ENCODE measurements at regions not wholly inside any gene's neighbourhood (a gene's known extent, or its start where the extent isn't known, plus 50 kb on each side); places are given as distances from the start of the nearest gene placed in this dataset.

DNA sequence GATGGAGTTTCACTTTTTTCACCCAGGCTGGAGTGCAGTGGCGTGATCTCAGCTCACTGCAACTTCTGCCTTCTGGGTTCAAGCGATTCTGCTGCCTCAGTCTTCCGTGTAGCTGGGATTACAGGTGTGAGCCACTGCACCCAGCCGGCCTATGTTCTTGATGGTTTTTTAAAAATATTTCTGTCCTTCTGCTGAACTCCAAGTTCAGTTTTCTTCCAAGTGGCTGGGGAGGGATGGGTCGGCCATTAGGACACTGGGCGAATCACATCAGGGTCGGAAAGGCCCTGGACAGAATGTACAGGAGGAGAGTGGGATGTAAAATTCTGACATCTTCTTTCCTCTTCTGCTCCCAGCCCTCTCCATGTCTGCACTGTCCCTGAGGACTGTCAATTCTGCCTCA is 289.6 kb downstream of the PTPRU start (continued):
- TF ChIP-seq, protein P1, sequence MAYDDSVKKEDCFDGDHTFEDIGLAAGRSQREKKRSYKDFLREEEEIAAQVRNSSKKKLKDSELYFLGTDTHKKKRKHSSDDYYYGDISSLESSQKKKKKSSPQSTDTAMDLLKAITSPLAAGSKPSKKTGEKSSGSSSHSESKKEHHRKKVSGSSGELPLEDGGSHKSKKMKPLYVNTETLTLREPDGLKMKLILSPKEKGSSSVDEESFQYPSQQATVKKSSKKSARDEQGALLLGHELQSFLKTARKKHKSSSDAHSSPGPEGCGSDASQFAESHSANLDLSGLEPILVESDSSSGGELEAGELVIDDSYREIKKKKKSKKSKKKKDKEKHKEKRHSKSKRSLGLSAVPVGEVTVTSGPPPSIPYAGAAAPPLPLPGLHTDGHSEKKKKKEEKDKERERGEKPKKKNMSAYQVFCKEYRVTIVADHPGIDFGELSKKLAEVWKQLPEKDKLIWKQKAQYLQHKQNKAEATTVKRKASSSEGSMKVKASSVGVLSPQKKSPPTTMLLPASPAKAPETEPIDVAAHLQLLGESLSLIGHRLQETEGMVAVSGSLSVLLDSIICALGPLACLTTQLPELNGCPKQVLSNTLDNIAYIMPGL (CRISPR knock-in tag; IDR thresholded peaks at IDR 0.05; ENCODE audit: borderline replicate concordance) = no peak
- TF ChIP-seq CHD2 (IDR thresholded peaks at IDR 0.05; ENCODE audit: low read length, partially characterized antibody) = no peak

DNA sequence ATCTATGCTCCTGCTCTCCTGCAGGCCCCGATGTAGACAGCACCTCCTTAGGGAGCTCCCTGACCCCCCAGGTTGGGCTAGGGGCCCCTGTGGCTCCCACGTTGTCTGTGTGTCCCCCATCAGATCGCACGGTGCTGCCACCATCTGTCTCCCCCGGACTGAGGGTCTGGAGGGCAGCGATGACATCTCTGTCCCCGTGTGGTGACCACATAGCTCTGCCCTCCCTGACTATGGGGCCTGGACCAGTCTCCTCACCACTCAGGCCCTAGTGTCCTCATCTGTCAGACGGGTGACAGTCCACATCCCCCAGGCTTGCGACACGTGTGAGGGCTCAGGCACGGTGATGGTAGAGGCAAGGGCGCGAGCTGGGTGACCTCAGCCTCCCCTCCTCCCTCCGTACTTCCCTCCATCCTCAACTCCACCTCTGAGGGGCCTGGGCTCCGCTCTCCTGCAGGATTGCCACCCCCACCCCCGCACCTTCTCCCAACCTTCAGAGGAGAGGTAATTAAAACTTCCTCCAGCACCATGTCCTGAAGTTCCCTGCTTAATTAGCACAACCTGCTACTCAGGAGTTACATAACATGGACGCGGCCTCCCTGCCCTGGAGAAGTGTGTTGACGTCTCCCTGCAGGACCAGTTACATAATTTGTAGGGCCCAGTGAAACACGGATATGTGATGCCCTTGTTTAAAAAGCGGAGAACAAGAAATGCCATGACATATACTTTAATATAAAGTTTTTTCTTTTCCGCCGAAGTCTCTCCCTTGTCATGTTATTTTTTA is 288.2 kb downstream of the PTPRU start:
- DNase-seq (ENCODE audit: low read depth in 1 of 2, low spot score in 1 of 2) = no peak
- no peak for FAIRE-seq

DNA sequence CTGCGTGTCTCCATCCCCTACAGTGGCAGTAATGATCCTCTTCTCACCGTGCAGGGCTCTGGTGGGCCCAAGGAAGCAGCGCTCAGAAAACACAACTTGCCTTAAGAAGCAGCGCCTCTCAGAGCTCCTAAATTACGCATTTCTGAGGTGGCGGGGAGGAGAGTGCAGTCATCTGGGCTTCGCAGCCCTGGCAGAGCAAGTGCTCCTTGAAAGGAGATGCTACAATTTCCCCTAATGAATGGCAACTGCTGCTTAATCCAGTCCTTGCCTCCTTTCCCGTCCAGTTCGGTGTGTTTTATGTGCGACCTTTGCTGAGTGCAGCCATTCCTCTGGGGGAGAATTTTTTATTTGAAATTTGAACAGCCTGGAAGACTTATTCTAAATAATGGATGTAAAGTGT is 287.3 kb downstream of the PTPRU start:
- Histone ChIP-seq H3K27ac (no peak overlapping the region), H3K4me2 (no peak overlapping the region), H3K4me3 (no peak overlapping the region), H3K4me1 (no peaks in the 10 kb centered on the region), H3K9me3 (no peaks in the 10 kb centered on the region)
- CTCF ChIA-PET = no interaction called here
- ATAC-seq (no peak), FAIRE-seq (no peak), DNase-seq (ENCODE audit: low read depth in 1 of 2, low spot score in 1 of 2) (no peak)
- 69% methylated on average over 6 of the region's 10 CpGs for WGBS (ENCODE audit: missing lambda C conversion rate)
- TF ChIP-seq, protein P2, sequence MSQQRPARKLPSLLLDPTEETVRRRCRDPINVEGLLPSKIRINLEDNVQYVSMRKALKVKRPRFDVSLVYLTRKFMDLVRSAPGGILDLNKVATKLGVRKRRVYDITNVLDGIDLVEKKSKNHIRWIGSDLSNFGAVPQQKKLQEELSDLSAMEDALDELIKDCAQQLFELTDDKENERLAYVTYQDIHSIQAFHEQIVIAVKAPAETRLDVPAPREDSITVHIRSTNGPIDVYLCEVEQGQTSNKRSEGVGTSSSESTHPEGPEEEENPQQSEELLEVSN (IDR thresholded peaks at IDR 0.05; ENCODE audit: borderline replicate concordance, low read depth) = no peak
- no peak for TF ChIP-seq PHF8 (IDR thresholded peaks at IDR 0.05; ENCODE audit: borderline replicate concordance, low read depth)
- no peak for TF ChIP-seq HEYL (CRISPR knock-in tag; IDR thresholded peaks at IDR 0.05)
- TF ChIP-seq TP53 (CRISPR knock-in tag; IDR thresholded peaks at IDR 0.05) = no peak
- TF ChIP-seq MYC (IDR thresholded peaks at IDR 0.05; ENCODE audit: borderline replicate concordance, low read length) = no peak
- no peak for TF ChIP-seq CHD2 (IDR thresholded peaks at IDR 0.05; ENCODE audit: low read length, partially characterized antibody)
- no peak for TF ChIP-seq JUNB (IDR thresholded peaks at IDR 0.05)
- TF ChIP-seq RFX5 (IDR thresholded peaks at IDR 0.05) = no peak
- no peak for TF ChIP-seq SREBF2 (IDR thresholded peaks at IDR 0.05)
- POLR2A ChIA-PET = no interaction called here

More for the DNA sequence above, 288.2 kb downstream of the PTPRU start:
- 53% methylated on average over 17 of the region's 23 CpGs for WGBS (ENCODE audit: missing lambda C conversion rate)
- Histone ChIP-seq H3K9me3 (no peaks in the 10 kb centered on the region), H3K4me3 (no peak overlapping the region), H3K4me2 (no peak overlapping the region), H3K27ac (no peak overlapping the region), H3K4me1 (no peaks in the 10 kb centered on the region)
- no peak for TF ChIP-seq EHMT2 (IDR thresholded peaks at IDR 0.05; ENCODE audit: low read depth)
- no peak for TF ChIP-seq PHF8 (IDR thresholded peaks at IDR 0.05; ENCODE audit: borderline replicate concordance, low read depth)
- no peak for TF ChIP-seq KDM1A (IDR thresholded peaks at IDR 0.05; ENCODE audit: low read depth)
- no peak for TF ChIP-seq RFX5 (IDR thresholded peaks at IDR 0.05)
- no peak for TF ChIP-seq NFE2L2 (conservative IDR thresholded peaks at IDR 0.05; ENCODE audit: low read length)
- TF ChIP-seq, protein P3, sequence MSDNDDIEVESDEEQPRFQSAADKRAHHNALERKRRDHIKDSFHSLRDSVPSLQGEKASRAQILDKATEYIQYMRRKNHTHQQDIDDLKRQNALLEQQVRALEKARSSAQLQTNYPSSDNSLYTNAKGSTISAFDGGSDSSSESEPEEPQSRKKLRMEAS (IDR thresholded peaks at IDR 0.05) = no peak
- TF ChIP-seq HOXB13 (CRISPR knock-in tag; IDR thresholded peaks at IDR 0.05; ENCODE audit: low read depth) = no peak
- no peak for TF ChIP-seq HDAC2 (IDR thresholded peaks at IDR 0.05)
- no peak for TF ChIP-seq CHD4 (IDR thresholded peaks at IDR 0.05; ENCODE audit: borderline replicate concordance)
- TF ChIP-seq, protein P4, sequence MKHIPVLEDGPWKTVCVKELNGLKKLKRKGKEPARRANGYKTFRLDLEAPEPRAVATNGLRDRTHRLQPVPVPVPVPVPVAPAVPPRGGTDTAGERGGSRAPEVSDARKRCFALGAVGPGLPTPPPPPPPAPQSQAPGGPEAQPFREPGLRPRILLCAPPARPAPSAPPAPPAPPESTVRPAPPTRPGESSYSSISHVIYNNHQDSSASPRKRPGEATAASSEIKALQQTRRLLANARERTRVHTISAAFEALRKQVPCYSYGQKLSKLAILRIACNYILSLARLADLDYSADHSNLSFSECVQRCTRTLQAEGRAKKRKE (CRISPR knock-in tag; IDR thresholded peaks at IDR 0.05; ENCODE audit: low read depth) = no peak
- POLR2A ChIA-PET = no interaction called here
- ATAC-seq = no peak
- CTCF ChIA-PET = no interaction called here

DNA sequence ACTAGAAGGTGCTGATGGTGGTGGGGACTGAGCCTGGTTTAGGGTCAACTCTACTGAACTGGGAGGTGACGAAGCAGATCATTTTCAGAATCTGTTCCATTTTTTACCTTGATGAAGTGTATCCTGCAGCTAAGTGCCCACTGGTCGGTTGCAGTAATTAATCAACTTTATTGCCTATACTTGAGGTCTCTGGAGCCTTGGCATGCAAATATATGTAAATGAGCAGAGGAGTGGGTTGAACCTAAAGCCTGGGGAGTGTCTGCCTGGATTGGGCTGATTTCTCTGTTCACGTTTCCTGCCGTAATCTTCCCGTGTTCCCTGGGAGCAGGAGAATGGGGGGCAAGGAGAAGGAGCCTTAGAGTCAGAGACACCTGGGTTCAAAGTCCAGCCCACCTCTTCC is 286.8 kb downstream of the PTPRU start:
- Histone ChIP-seq H3K27ac (no peak overlapping the region), H3K4me2 (no peak overlapping the region), H3K4me1 (no peaks in the 10 kb centered on the region), H3K9me3 (no peaks in the 10 kb centered on the region), H3K4me3 (no peak overlapping the region)
- CTCF ChIA-PET = no interaction called here
- POLR2A ChIA-PET = no interaction called here
- WGBS (ENCODE audit: missing lambda C conversion rate) = 49% methylated on average over 5 of the region's 5 CpGs
- DNase-seq (ENCODE audit: low read depth in 1 of 2, low spot score in 1 of 2) (no peak), FAIRE-seq (no peak), ATAC-seq (no peak)
- TF ChIP-seq EHMT2 (IDR thresholded peaks at IDR 0.05; ENCODE audit: low read depth) = no peak
- TF ChIP-seq EHF (CRISPR knock-in tag; IDR thresholded peaks at IDR 0.05) = no peak
- TF ChIP-seq, protein P5, sequence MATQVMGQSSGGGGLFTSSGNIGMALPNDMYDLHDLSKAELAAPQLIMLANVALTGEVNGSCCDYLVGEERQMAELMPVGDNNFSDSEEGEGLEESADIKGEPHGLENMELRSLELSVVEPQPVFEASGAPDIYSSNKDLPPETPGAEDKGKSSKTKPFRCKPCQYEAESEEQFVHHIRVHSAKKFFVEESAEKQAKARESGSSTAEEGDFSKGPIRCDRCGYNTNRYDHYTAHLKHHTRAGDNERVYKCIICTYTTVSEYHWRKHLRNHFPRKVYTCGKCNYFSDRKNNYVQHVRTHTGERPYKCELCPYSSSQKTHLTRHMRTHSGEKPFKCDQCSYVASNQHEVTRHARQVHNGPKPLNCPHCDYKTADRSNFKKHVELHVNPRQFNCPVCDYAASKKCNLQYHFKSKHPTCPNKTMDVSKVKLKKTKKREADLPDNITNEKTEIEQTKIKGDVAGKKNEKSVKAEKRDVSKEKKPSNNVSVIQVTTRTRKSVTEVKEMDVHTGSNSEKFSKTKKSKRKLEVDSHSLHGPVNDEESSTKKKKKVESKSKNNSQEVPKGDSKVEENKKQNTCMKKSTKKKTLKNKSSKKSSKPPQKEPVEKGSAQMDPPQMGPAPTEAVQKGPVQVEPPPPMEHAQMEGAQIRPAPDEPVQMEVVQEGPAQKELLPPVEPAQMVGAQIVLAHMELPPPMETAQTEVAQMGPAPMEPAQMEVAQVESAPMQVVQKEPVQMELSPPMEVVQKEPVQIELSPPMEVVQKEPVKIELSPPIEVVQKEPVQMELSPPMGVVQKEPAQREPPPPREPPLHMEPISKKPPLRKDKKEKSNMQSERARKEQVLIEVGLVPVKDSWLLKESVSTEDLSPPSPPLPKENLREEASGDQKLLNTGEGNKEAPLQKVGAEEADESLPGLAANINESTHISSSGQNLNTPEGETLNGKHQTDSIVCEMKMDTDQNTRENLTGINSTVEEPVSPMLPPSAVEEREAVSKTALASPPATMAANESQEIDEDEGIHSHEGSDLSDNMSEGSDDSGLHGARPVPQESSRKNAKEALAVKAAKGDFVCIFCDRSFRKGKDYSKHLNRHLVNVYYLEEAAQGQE (IDR thresholded peaks at IDR 0.05) = no peak
- TF ChIP-seq FOXS1 (CRISPR knock-in tag; IDR thresholded peaks at IDR 0.05) = no peak
- no peak for TF ChIP-seq RCOR1 (IDR thresholded peaks at IDR 0.05; ENCODE audit: low read depth, low read length)
- no peak for TF ChIP-seq CHD2 (IDR thresholded peaks at IDR 0.05; ENCODE audit: low read length, partially characterized antibody)
